ENCODE measurements at regions not wholly inside any gene's neighbourhood (a gene's known extent, or its start where the extent isn't known, plus 50 kb on each side); places are given as distances from the start of the nearest gene placed in this dataset.

DNA sequence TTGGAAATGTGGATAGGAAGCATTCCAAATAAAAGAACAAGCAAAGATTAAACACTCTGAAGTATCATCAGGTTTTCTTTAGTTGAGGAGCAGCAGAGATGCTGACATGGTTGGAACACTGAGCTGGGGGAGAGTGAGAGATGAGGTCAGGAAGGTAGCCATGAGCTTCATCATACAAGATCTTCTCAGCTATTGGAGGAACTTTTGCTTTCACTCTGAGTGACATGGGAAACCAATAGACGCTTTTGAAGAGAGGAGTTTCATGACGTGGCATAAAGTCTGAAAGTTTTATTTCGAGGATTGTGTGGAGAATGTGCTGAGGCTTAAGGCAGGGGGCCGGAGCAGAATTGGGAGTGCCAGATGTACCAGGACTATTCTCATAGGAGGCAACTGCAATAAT is 616.2 kb upstream of the CAMK1G start:
- no peak overlapping the region for H3K27ac ChIP-seq
- TF ChIP-seq, protein P1, sequence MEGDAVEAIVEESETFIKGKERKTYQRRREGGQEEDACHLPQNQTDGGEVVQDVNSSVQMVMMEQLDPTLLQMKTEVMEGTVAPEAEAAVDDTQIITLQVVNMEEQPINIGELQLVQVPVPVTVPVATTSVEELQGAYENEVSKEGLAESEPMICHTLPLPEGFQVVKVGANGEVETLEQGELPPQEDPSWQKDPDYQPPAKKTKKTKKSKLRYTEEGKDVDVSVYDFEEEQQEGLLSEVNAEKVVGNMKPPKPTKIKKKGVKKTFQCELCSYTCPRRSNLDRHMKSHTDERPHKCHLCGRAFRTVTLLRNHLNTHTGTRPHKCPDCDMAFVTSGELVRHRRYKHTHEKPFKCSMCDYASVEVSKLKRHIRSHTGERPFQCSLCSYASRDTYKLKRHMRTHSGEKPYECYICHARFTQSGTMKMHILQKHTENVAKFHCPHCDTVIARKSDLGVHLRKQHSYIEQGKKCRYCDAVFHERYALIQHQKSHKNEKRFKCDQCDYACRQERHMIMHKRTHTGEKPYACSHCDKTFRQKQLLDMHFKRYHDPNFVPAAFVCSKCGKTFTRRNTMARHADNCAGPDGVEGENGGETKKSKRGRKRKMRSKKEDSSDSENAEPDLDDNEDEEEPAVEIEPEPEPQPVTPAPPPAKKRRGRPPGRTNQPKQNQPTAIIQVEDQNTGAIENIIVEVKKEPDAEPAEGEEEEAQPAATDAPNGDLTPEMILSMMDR (conservative IDR thresholded peaks at IDR 0.05), result no peak

DNA sequence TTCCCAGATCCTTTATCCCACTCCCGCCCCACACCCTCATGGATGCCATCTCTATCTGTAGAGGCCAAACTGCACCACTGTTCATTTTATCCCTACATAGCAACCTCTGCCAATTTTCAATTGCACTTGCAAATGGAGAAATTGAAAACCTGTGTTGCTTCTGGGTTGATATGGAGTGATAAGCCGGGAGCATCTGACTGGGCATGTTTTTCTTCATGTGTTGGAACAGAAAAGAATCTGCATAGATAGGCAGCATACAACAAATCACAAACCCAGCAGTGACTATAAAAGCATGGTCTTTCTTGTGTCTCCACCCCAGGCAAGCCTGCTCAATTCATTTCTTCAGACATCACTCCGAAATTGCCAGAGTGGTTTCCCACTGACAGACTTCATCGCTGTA is 608.8 kb upstream of the CAMK1G start:
- H3K27ac ChIP-seq, result no peak overlapping the region
- TF ChIP-seq, protein P1 (conservative IDR thresholded peaks at IDR 0.05), result no peak

DNA sequence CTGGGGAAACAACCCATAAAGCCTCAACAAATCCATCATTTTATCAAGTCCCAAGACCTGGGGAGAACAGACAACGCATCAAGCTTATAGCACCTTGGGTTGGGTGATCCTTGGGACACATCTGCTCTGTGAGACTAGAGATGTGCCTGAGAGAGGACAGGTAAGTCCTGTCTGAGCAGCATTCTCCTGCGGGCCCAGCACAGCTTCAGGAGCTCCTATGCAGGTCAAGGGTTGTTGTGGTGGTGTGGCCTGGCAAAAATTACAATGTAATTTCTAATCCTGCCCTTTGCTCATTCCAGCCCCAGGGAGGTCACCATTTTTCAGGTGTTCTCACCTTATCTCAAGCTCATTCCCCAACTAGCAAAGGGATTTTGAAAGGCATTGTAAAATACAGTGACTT is 608.1 kb upstream of the CAMK1G start:
- no peak overlapping the region for H3K27ac ChIP-seq
- TF ChIP-seq, protein P1 (conservative IDR thresholded peaks at IDR 0.05), result no peak

DNA sequence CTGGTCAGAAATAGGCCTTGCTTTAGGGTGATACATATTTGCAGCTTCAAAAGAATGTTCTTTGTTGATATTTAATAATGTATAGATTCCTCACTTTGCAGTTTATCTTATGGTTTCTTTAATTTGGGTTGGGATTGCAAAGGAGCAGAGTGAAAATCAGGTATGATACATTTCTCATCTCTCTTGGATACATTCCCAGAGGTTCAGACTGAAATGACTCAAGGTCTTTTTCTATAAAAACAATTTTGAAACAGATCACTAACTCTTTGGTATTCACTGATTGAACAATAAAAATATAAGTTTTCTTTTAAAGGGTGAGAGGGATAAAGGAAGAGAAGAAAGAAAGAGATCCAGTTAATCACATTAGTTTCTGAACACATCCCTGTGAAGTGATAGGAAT is 606.5 kb upstream of the CAMK1G start:
- no peak overlapping the region for H3K27ac ChIP-seq
- TF ChIP-seq, protein P1 (conservative IDR thresholded peaks at IDR 0.05), result no peak

DNA sequence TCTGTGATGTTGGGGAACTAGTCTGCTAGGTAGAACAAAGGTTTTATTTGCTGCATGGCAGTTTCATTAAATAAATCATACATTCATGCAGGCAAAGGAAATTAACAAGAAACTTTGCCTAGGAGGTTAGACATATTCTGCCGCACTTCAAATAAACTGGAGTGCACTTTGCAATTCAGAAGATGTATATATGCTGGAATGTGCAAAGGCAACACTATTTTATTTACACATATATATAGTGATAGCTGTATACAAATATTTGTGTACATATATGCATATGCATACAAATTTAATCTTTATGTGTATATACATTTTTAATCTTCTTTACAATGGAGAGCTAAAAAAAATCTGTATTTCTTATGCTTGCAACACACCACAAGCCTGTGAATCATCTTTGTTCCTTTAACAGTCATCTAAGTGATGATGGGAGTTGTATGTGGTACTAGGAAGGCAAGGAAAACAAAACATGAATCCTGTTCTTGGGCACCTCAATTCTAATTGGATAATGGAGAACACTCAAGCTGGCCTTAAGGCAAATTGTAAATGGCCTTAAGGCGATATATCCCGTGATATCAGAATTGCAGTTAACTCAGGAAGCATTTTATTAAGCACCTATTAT is 605.8 kb upstream of the CAMK1G start:
- TF ChIP-seq, protein P1 (conservative IDR thresholded peaks at IDR 0.05), result no peak
- H3K27ac ChIP-seq, result no peak overlapping the region

DNA sequence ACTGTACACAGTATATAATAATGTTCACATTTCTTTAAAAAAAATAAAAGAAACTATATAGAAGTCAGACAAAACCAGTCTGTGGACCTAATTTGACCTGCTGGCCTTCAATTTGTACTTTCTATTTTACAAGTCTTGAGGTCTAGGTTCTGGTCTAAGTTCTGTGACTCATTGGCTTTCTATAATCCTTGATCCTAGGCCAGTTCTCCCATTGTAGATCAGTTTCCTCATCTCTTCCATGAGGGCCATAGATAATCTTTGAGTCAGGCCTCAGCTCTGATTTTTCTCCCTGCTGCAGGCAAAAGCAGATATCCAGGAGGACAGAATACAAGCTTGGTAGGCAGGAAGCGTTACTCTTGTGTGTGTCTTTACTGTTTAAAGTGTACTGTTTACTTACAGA is 603.7 kb upstream of the CAMK1G start:
- peak overlapping the region; percentile 58 for H3K27ac ChIP-seq
- TF ChIP-seq, protein P1 (conservative IDR thresholded peaks at IDR 0.05), result no peak

DNA sequence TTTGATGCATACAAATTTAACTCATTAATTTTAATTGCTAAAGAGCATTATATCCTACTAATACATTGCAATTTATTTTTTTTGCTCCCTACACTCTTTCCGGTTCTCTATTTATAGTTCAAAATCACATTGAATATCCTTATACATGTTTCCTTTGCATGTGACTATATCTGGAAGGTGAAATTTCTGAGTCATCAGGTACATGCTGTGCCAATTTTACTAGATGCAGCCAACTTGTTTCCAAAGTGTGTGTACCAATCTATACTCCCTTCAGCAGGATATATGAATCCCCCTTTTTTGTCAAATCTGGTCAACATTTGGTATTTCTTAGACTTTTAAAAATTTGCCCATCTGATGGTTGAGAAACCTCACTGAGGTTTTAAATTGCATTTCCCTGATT is 602.9 kb upstream of the CAMK1G start:
- TF ChIP-seq, protein P1 (conservative IDR thresholded peaks at IDR 0.05), result no peak
- H3K27ac ChIP-seq, result peak overlapping the region; percentile 58
